GM12878 (cell line): ENCODE measurements at regions not wholly inside any gene's neighbourhood (a gene's known extent, or its start where the extent isn't known, plus 50 kb on each side); places are given as distances from the start of the nearest gene placed in this dataset.

Source experiments
- EZH2 ChIP-seq: IDR thresholded peaks from 2 replicates; pipeline ENCODE4 v1.6.1; 2012; ENCODE audit warnings: low read depth, mild to moderate bottlenecking, control low read depth, inconsistent platforms, low read length, borderline replicate concordance; ENCODE audit not compliant: control insufficient read depth
- FOXK2 ChIP-seq: fragments of 450-650 bp; IDR thresholded peaks from 2 replicates; pipeline ENCODE4 v1.6.1; 2017; ENCODE audit warnings: mild to moderate bottlenecking, moderate library complexity
- MLLT1 ChIP-seq: fragments of 450-650 bp; IDR thresholded peaks from 2 replicates; pipeline ENCODE4 v1.6.1; 2016; ENCODE audit warnings: mild to moderate bottlenecking
- PAX5 ChIP-seq: IDR thresholded peaks from 2 replicates; pipeline ENCODE4 v1.6.1; 2011; ENCODE audit warnings: low read depth, low read length, borderline replicate concordance
- PRDM15 ChIP-seq: fragments of 450-650 bp; formaldehyde crosslinking; IDR thresholded peaks from 2 replicates; pipeline ENCODE4 v1.4.0; 2020; ENCODE audit warnings: mild to moderate bottlenecking, moderate library complexity
- SIN3A ChIP-seq: IDR thresholded peaks from 2 replicates; pipeline ENCODE4 v1.6.1; 2012; ENCODE audit warnings: low read depth, low read length, improper control_type of control experiment
- ZNF207 ChIP-seq: fragments of 450-650 bp; IDR thresholded peaks from 2 replicates; pipeline ENCODE4 v1.6.1; 2014; ENCODE audit warnings: antibody characterized with exemption, mild to moderate bottlenecking, borderline replicate concordance
- ZNF622 ChIP-seq: fragments of 450-650 bp; IDR thresholded peaks from 2 replicates; pipeline ENCODE4 v1.6.1; 2017; ENCODE audit warnings: mild to moderate bottlenecking, inconsistent platforms

DNA sequence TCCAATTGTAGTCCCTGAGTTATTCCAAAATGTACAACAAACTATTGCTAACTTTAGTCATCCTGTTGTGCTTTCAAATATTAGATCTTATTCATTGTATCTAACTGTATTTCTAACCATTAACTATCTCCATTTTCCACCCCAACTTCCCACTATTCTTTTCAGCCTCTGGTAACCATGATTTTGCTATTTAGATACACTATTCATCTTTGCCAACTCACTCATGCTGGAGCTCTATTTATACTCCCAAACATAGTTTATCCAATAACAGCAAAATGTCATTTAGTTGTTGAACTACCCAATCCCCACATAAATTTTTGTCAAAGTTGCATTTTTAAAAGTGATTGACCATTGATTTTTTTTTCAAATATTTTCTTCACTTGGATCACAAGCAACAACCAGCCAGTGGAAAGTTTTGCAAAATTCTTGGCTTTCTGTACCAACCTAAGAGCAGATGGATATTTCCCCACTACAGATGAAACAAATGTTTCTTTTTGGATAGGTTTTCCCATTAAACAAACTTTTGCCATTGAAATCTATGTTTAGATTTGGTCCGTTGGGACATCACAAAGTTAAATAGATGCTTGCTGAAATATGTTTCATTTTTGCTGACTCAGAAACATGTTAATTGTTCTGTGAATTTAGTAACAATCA lies 866.0 kb downstream of the LTN1 start (continued):
- TF ChIP-seq PRDM15 (no peak), ZNF207 (no peak), MLLT1 (no peak), SIN3A (no peak), EZH2 (no peak), ZNF622 (no peak), PAX5 (no peak), FOXK2 (no peak)
